ENCODE measurements at regions not wholly inside any gene's neighbourhood (a gene's known extent, or its start where the extent isn't known, plus 50 kb on each side); places are given as distances from the start of the nearest gene placed in this dataset.
A peak's percentile ranks its signal among the peaks of the same experiment; 100 is the strongest.
"Not testable (repeated sequence)": the region's sequence is repeated elsewhere in the genome, so short reads cannot be mapped to it uniquely, and the experiment has no call there.

- DNase-seq, result no peak
Observed at GRCh38 chr1:101485712-101486111, 248.9 kb downstream of the S1PR1 start.

- not testable (repeated sequence) for DNase-seq
Observed at GRCh38 chr1:101492144-101492543, 255.3 kb downstream of the S1PR1 start.

DNA sequence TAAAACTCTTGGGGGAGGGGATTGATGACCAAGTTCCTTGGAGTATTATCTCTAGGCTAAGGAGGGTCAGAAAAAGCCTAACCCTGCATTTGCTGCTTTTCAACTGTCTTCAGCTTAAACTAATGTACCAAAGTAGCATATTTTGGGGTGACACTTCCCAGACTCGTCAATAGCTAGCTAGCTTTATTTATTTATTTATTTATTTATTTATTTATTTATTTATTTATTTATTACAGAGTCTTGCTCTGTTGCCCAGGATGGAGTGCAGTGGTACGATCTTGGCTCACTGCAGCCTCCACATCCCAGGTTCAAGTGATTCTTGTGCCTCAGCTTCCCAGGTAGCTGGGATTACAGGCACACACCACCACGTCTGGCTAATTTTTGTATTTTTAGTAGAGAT lies 257.1 kb downstream of the S1PR1 start:
- DNase-seq, result not testable (repeated sequence)

GRCh38 chr1:101496109-101496508 lies 259.3 kb downstream of the S1PR1 start:
- DNase-seq, result no peak

DNA sequence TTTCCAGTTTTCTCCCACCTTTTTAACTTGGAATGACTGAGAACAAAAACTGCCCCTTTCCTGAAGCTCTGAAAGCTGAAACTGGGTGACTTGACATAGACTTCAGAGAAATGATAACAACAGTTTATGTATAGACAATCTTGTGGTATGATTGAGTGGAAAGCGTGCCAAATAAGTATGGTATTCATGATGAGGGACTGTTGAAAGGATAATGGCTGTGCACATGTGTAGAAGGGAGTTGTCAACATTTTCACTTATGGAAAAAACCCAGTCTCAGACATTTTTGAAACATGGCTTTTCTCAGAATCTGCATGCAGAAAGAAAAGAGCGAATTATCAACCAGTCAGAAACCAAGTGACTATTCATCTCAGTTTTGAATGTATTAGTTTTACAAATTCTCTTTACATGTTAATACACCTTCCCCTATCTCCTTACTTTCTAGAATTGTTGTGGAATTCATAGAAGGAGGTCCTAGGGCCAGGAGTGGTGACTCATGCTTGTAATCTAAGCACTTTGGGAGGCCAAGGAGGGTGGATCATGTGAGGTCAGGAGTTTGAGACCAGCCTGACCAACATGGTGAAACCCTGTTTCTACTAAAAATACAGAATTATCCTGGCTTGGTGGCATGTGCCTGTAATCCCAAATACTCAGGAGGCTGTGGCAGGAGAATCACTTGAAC lies 261.2 kb downstream of the S1PR1 start:
- no peak for DNase-seq

GRCh38 chr1:101504106-101504505 lies 267.3 kb downstream of the S1PR1 start:
- not testable (repeated sequence) for DNase-seq

DNA sequence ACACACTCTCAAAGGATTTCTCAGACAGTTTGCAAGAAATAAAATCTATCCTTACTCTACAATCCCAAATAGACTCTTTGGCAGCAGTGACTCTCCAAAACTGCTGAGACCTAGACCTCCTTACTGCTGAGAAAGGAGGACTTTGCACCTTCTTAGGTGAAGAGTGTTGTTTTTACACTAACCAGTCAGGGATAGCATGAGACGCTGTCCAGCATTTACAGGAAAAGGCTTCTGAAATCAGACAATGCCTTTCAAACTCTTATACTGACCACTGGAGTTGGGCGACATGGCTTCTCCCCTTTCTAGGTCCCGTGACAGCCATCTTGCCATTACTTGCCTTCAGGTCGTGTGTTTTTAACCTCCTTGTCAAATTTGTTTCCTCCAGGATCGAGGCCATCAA lies 268.4 kb downstream of the S1PR1 start:
- not testable (repeated sequence) for DNase-seq

- DNase-seq, result peak; percentile 11
Observed at GRCh38 chr1:101506541-101507164, 269.8 kb downstream of the S1PR1 start.

DNA sequence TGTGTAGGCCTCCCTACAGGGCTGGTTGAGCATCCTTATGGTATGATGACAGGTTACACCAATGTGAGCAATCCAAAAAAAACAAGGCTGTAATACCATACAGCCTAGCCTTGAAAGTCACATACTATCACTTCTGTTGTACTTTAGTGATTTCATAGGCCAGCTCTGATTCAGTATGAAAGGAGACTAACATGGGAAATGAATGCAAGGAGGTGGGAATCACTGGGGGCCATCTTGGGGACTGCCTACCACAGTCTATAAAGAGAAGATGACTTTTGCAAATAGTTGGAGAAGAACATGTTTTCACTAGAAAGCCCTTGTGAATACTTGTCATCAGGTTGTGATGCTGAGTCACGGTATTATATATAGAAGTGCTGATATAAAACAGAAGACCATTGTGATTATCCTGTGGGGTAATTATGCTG lies 270.7 kb downstream of the S1PR1 start:
- DNase-seq, result no peak

- DNase-seq, result no peak
Observed at GRCh38 chr1:101508913-101509312, 272.1 kb downstream of the S1PR1 start.

GRCh38 chr1:101509370-101509769 lies 272.6 kb downstream of the S1PR1 start:
- DNase-seq, result no peak

DNA sequence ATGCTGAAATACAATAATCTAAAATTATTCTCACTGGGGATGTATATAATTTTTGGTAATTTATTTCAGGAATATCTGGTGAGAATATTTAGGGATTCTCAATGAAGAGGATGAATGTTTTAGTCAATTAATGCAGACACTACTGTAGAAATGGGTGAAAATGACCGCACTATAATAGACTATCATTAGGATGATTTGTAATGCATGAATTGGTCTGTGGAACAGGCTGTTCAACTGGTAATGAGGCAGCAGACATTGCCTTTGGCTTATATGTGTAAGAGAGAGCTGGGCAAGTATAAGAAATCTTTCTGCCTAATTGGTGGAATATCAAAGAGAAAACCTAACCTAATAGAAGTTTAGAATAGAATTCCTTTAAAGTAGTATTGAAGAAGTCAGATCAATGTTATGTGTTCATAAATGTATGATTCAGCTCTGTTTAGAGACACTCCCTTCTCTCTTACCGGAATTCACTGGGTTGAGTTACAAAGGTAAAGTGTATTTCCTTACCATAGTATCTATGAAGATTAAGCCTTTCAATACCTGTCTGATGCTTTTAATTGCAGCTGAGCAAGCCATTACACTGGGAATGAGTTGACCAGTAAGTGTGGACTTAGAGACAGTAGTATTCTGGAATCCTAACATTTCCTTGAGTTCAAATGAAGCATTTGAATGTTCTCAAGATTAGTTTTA lies 274.5 kb downstream of the S1PR1 start:
- DNase-seq, result no peak

GRCh38 chr1:101520302-101520701 lies 283.5 kb downstream of the S1PR1 start:
- DNase-seq, result peak; percentile 48

DNA sequence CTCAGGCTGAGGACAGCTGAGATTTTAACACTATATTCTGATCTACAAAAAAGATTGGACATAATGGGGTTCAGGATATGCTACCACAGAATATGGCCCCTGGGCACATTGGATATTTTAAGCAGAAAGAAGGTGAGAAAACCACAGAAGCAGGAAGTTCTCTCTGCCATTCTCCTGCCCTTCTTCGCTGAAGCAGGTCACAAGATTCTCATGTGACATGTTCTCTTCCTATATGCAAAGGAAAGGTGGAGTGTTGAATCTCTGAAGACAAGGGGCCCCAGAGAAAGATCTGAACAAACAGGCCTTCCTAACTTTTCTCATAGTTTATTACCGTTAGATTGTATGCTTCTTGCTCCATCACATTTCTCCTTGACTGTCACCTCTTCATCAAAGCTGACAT lies 285.7 kb downstream of the S1PR1 start:
- DNase-seq, result no peak

- DNase-seq, result no peak
Observed at GRCh38 chr1:101526813-101527212, 290.0 kb downstream of the S1PR1 start.

GRCh38 chr1:101532377-101532776 lies 295.6 kb downstream of the S1PR1 start:
- DNase-seq, result no peak

GRCh38 chr1:101540161-101540560 lies 303.3 kb downstream of the S1PR1 start:
- DNase-seq, result no peak

- DNase-seq, result no peak
Observed at GRCh38 chr1:101546885-101547284, 310.1 kb downstream of the S1PR1 start.

GRCh38 chr1:101547357-101547756 lies 310.5 kb downstream of the S1PR1 start:
- DNase-seq, result no peak

DNA sequence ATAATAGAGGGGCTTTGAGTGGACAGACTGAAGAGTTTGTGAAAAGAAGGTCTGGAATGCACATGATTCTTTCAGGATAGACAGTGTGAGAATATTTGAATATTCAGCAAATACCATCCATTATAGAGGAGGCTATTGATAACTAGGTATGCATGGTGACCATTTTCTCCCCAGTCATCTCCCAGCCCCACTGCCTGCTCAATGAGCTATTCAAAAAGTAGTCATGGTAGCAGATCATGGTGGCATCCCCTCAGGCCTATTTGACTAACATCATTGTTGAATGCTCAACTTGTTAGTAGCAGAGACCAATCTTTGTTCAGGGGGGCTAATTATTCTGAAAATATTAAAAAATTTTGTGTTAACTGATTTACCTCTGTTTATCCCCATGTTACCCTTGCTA lies 311.6 kb downstream of the S1PR1 start:
- DNase-seq, result no peak

GRCh38 chr1:101550581-101550980 lies 313.8 kb downstream of the S1PR1 start:
- DNase-seq, result no peak

DNA sequence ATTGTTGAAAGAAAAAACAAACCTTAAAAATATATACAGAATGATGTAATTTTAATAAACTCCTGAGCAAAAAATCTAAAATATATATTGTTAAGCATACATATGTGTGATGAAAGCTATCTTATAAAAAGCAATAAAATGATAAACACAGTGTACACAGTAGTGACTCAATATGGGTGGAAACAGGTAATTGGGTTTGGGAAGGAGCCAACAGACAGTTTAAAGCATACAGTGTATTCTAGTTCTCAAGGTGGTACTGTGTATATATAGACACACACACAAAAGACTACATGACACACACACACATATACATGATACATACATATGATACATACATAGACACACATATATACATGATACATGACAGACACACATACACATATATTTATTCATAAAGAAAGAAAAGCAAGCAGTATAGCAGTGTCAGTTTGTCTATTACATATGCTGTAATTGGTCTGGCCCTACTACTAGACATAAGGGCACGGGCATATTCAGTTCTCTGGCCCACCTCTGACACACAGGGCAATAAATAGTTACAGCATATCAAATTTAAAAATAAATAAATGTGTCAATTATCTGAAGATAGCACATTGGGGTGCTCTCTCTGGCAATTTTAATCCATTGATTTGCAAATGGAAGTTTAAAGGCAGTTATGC lies 330.2 kb downstream of the S1PR1 start:
- DNase-seq, result no peak

DNA sequence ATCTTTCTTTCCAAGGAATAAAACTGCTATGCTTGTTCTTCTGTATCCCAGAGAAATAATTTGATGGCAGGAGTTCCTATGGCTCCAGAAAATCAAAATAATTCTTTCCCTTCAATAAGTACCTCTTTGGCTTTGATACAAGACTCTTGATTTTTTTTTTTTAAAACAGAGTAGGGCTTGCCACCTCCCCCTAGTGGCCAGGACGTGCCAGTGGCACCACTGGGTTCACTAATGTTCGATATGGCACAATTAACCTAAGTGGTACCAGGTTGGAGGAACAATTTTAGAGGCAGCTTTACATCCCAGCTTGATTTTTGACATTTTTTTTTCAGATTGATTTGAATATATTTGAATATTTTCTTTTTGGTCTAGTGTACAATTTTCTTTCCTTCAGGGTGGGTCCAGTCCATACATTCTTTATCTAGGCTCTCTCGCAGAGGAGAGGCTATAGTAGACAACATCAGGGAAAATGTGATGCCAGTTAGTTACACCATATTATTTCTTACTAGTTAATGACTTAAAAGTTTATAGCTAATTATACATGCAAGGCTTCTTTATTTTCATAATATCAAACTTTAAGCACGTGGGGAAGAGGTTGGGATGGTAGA lies 330.9 kb downstream of the S1PR1 start:
- no peak for DNase-seq

Data from NCI-H1092 (cell line).